H4 (cell line): ENCODE measurements at regions not wholly inside any gene's neighbourhood (a gene's known extent, or its start where the extent isn't known, plus 50 kb on each side); places are given as distances from the start of the nearest gene placed in this dataset.
"Not testable (repeated sequence)": the region's sequence is repeated elsewhere in the genome, so short reads cannot be mapped to it uniquely, and the experiment has no call there.

ENCODE experiments used
- DNase-seq: peaks from one replicate; pipeline ENCODE4 v3.0.0-alpha.2; 2015; ENCODE audit warnings: low spot score

GRCh38 chr22:46026899-46027210 lies 49.9 kb upstream of the WNT7B start:
- no peak for DNase-seq

GRCh38 chr22:46027211-46028105 lies 50.5 kb upstream of the WNT7B start:
- no peak for DNase-seq

GRCh38 chr22:46028106-46028991 lies 51.4 kb upstream of the WNT7B start:
- no peak for DNase-seq

GRCh38 chr22:46029036-46029435 lies 52.1 kb upstream of the WNT7B start:
- DNase-seq, result no peak

- no peak for DNase-seq
These were observed 52.7 kb upstream of the WNT7B start for GRCh38 chr22:46029574-46030200.

- DNase-seq, result no peak
These were observed 53.4 kb upstream of the WNT7B start for GRCh38 chr22:46030231-46030880.

- DNase-seq, result no peak
These were observed 54.1 kb upstream of the WNT7B start for GRCh38 chr22:46031066-46031465.

GRCh38 chr22:46031557-46031956 lies 54.6 kb upstream of the WNT7B start:
- no peak for DNase-seq

- DNase-seq, result no peak
These were observed 55.2 kb upstream of the WNT7B start for GRCh38 chr22:46031965-46032851.

GRCh38 chr22:46033256-46034200 lies 56.6 kb upstream of the WNT7B start:
- DNase-seq, result no peak

- not testable (repeated sequence) for DNase-seq
These were observed 57.5 kb upstream of the WNT7B start for GRCh38 chr22:46034480-46034879.

- no peak for DNase-seq
These were observed 58.4 kb upstream of the WNT7B start for GRCh38 chr22:46035380-46035741.

GRCh38 chr22:46035742-46036557 lies 59.0 kb upstream of the WNT7B start:
- DNase-seq, result peak; percentile 94

GRCh38 chr22:46036558-46037408 lies 59.8 kb upstream of the WNT7B start:
- DNase-seq, result no peak

- DNase-seq, result no peak
These were observed 61.2 kb upstream of the WNT7B start for GRCh38 chr22:46038174-46038487.

GRCh38 chr22:46038516-46039430 lies 61.8 kb upstream of the WNT7B start:
- no peak for DNase-seq

- DNase-seq, result no peak
These were observed 62.6 kb upstream of the WNT7B start for GRCh38 chr22:46039535-46039934.
